Adrenal gland (tissue), 5 donors: ENCODE measurements at regions not wholly inside any gene's neighbourhood (a gene's known extent, or its start where the extent isn't known, plus 50 kb on each side); places are given as distances from the start of the nearest gene placed in this dataset.

Experiments
- CTCF ChIP-seq, 6 experiments: fragments of 450-650 bp in 4 of 6; fragments of 200-600 bp in 2 of 6; sonication (generic) in 1 of 6; IDR thresholded peaks; 1 replicate in 5 of 6; 2 replicates in 1 of 6; pipeline versions ENCODE4 v1.5.1 to v1.8.0; 2016 to 2021; ENCODE audit warnings: antibody characterized with exemption in 6 of 6, mild to moderate bottlenecking in 2 of 6, moderate library complexity in 1 of 6
- POLR2A ChIP-seq, 2 donors: fragments of 450-650 bp; IDR thresholded peaks; one replicate each; pipeline ENCODE4 v1.6.1; 2017; ENCODE audit warnings: antibody characterized with exemption in 2 of 2, mild to moderate bottlenecking in 2 of 2, moderate library complexity in 1 of 2
- donor health status: DM: no; HTN: no; CAD: no.

- TF ChIP-seq CTCF (IDR thresholded peaks at IDR 0.05) = no peak
- TF ChIP-seq POLR2A (IDR thresholded peaks at IDR 0.05) = no peak
Observed at GRCh38 chr4:151930372-151930771, 169.6 kb upstream of the GATB start.
